Putamen (tissue), 1 donor: ENCODE measurements at regions not wholly inside any gene's neighbourhood (a gene's known extent, or its start where the extent isn't known, plus 50 kb on each side); places are given as distances from the start of the nearest gene placed in this dataset.
A peak's percentile ranks its signal among the peaks of the same experiment; 100 is the strongest.

Source experiments
- DNase-seq: peaks from one replicate; pipeline ENCODE4 v3.0.0-alpha.2; 2016; ENCODE audit warnings: low spot score

DNA sequence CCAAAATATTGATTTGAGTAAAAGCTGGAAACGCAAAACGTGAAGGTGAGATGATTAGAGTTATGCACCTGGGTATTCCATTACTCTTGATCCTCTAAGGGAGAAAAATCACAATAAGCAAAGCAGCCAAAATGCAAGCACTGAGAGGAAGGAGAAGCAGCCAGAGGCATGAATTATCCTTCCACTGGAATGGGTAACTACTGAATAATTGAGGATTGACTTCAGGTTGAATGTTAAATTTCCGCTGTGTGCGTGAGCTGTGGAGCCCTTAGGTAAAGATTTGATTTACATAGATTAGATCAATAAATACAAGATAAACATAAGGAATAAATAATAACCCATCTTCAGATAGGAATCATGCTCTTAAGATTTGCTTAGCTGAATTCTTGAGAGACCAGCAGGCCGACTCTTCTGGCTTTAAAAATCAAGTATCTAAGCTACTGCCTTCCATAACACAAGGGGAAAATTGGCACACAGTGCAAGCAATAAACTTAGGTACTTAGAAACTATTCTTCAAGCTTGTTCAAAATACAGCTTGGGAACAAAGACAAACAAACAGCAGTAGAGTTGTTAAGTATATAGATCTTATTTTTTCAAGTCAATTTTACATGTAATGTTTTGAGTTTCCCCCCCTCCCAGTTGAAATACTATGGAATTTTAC lies 1459.5 kb downstream of the ZPLD1 start:
- DNase-seq, result no peak

DNA sequence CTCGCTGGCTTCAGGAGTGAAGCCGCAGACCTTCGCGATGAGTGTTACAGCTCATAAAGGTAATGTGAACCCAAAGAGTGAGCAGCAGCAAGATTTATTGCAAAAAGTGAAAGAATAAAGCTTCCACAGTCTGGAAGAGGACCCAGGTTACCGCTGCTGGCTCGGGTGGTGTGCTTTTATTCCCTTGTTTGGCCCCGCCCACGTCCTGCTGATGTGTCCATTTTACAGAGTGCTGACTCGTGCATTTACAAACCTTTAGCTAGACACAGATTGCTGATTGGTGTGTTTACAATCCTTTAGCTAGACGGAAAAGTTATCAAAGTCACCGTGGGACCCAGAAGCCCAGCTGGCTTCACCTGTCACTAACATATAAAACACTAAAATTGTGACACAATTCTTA lies 1464.5 kb downstream of the ZPLD1 start:
- no peak for DNase-seq

GRCh38 chr3:103904991-103905390 lies 1461.7 kb upstream of the ALCAM start:
- no peak for DNase-seq

- DNase-seq, result no peak
These were observed 1460.4 kb upstream of the ALCAM start for GRCh38 chr3:103906304-103906703.

GRCh38 chr3:103906808-103907207 lies 1459.9 kb upstream of the ALCAM start:
- no peak for DNase-seq

- DNase-seq, result no peak
These were observed 1459.1 kb upstream of the ALCAM start for GRCh38 chr3:103907567-103907966.

DNA sequence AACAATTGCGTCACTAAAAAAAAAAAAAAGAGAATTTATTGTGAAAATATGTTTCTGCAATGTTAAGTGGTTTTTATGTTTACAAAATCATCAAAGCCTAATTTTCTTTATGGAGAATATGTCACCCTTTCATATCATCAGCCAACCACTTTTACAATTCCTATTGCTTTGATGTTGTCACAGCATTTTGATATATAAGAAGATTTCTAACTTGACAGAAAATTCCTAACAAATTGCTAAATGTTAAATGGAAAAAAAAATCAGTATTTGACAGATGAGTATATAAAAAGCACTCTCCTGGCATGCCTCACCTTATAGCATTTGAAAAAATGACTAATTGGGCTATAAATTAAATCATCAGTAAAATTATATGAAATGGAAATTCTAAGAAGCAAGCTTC lies 1457.3 kb upstream of the ALCAM start:
- no peak for DNase-seq

DNA sequence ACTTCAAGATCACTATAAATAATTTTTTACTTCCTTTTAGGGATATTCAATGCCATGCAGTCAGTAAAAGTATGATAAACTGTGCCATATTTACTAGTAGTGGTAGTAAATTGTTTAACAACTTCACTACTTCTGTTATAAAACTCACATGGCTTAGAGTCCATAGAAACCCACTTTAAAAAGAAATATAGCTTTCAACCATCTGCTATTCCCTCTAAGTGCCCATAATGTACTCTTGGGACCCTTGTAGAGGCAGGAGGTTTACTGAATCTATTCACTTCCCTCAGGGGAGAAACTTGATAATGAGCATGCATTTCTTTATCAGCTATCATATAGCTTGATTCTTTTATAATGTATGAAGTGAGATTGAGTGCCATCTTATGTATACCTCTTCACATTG lies 1448.4 kb upstream of the ALCAM start:
- no peak for DNase-seq

DNA sequence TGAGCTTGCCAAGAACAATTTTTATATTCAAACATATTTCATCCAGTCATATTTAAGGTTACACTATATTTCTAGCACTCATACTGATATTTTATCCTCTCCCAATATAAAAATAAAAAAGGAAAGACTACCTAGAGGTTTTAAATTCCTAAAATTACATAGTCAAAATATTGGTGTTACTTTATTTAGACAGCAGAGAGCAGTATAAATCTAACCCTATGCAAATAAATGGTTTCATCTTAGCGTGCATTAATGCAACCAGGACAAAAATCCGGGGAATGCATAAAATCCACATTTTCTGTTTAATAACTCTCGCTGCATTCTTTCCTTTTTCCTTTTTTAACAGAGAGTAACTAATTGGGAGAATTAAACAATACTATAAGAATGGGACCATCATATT lies 1447.4 kb upstream of the ALCAM start:
- DNase-seq, result no peak

DNA sequence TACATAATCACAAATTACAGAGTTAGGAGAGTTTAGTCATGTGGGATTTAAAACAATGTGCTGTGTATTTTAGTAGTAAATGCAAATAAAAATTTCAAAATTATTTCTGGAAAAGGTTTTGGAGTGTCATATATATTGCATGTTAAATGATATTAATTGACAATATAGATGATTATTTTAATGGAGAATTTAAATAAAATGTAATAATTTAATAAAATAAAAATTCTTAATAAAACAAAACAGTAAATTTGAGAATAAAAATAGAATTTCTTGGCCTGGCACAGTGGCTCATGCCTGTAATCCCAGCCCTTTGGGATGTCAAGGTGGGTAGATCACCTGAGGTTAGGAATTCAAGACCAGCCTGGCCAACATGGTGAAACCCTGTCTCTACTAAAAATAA lies 1442.8 kb upstream of the ALCAM start:
- DNase-seq, result no peak

DNA sequence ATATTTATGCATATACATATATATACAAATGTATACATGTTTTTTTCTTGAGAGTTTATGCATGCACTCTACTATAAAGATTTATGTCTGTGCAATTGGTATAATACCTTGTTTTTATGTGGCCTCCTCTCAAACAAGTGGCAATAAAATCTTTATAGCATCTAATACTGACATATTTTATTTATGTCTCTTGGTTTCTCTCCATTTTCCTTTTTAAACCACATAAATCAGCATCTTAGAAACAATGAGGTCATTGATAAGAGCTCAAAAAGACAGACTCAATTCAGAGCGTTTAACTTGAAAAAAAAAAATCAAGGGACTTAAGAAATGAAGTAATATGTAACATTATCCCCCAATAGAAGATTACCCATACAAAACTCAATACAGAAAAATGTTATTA lies 1442.2 kb upstream of the ALCAM start:
- no peak for DNase-seq

- no peak for DNase-seq
These were observed 1439.8 kb upstream of the ALCAM start for GRCh38 chr3:103926936-103927335.

DNA sequence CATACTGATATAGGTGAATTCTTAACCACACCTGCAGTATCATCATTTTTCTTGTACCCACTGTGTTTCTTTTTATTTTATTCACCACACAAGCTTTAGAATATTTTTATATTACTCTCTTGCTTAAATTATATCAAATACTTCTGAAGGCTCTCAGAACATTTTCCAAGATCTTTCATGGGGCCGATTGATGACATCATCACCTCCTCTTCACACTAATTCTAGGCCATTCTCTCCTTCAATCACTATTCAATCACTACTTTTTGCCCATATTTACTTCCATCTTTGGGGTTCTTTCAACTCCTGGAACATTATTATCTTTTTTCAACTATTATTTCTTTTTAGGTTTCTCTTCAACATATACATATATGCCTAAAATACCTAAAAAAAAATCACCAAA lies 1438.8 kb upstream of the ALCAM start:
- no peak for DNase-seq

GRCh38 chr3:103937094-103937493 lies 1429.6 kb upstream of the ALCAM start:
- no peak for DNase-seq

DNA sequence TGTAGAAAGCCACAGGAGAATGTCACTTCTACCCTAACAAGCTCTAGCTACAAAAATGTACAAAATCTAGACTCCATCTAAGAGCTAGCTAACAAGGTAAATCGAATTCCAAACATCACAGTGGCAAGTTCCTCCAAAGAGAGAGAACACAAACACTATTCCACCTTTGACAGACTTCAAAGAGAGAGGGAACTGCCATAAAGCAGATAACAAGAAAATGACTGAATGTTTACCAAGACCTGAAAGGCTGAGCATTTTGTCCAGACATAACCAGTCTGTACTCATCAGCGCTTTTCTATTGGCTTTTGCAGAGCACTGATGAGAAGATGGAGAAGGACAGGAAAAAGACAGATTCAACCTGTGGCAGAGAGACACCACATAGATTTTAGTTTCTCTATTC lies 1419.6 kb upstream of the ALCAM start:
- no peak for DNase-seq

GRCh38 chr3:103949693-103950092 lies 1417.0 kb upstream of the ALCAM start:
- DNase-seq, result peak; percentile 67

- no peak for DNase-seq
These were observed 1416.0 kb upstream of the ALCAM start for GRCh38 chr3:103950676-103951075.

DNA sequence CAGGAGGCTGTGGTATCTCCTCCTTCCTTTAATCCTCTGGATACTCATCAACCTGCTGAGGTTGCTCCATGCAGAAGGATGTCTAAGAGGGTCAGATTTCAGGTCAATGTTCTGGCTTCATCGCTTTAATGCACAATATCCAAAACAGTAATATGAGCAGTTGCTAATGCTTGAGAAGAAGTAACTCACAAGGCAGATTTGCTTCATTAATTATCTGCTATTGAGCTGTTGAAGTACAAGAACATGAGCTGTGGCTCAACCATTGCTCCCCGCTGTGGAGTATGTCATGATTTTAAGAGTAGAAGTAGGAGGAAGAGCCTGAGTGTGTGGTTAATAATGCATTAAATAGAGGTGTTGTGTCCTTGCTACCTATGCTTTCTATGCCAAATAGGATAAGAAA lies 1412.9 kb upstream of the ALCAM start:
- DNase-seq, result no peak

- no peak for DNase-seq
These were observed 1405.9 kb upstream of the ALCAM start for GRCh38 chr3:103960819-103961218.

DNA sequence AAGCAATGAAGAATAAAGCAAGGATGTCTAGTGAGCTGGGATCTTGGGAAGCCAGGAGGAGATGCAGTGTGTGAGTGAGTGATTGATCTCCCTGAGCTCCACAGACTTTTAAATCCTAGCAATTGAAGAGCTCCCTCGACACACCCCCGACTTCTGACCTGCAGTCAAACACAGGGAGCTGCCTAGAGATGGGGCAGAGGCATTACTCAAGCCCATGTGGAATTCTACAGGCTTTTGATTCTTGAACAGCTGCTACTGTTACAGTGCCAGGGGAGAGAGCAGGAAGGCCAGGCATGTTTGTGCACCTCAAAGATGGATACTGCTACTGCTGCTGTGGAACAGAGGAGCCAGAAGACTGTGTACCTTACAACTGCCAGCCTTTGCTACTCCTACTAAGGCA lies 1403.1 kb upstream of the ALCAM start:
- DNase-seq, result no peak

DNA sequence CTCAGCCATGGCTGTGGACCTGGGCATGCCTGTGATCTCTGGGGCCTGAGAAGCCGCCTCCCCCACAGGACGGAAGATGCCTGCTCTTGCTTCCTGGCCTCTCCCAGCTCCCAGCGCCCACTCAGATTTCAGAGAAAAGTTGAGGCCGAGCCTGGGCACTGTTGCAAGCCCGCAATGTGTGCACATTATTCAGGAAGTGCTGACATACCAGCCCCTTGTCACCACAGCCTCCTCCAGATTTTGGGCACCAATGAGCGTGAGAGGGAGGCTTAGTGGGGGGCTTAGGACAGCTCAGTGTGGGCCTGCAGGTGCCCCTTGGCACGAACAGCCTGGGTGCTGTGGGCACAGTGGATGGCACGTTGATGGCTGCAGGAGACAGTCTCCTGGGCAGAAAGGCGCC lies 1400.9 kb upstream of the ALCAM start:
- DNase-seq, result no peak

- DNase-seq, result no peak
These were observed 1400.0 kb upstream of the ALCAM start for GRCh38 chr3:103966749-103967148.

DNA sequence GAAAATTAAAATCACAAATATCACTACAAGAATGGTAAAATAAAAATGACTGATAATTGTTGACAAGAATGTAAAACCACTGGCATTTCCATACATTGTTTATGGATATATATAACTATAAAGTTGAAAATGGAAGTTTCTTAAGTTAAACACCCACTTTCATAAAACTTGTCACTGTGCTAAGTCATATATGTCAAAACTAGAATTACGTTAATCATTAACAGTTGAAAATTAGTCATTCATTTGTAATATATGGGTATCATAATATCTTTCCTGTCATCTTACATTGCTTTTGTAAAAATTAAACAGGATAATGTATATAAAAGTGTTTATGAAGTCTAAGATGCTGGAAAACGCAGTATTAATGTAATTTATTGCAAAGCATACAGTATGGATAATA lies 1398.6 kb upstream of the ALCAM start:
- DNase-seq, result no peak

DNA sequence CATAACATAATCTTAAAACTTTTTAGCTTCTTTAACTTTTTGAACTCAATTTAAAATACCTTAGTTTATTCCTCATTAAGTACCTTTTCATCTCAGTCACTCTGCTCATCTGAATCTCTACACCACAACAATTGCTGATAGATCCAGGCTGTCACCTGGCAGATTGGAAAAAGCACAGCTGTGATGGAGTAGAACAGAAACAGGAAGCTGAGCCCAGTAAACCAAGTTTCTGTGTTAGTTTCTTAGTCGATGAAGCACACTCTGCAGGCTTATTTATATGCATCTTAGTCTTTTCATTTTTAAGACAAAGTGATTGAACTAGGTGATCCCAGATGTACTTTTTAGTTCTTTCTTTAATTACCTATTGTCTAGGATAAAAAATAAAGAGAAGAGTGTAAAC lies 1398.0 kb upstream of the ALCAM start:
- DNase-seq, result no peak

DNA sequence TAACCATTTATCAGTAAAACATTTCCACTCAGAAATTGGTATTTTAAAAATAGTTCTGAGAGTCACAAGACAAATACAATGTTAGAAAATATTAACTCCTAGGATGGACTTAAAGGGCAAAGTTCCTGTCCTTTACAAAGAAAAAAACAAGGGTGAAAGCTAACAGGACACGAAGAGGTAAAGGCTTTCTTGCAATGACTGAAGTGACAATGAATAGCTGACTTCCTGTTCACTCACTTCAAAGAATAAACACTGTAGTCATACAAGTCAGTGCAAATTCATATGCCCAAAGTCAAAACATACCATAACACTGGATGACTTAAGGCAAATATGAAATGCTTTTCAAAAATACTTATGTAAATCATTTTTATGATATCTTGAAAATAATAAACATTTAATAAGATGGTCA lies 1389.8 kb upstream of the ALCAM start:
- no peak for DNase-seq
